ENCODE measurements at regions not wholly inside any gene's neighbourhood (a gene's known extent, or its start where the extent isn't known, plus 50 kb on each side); places are given as distances from the start of the nearest gene placed in this dataset.

GRCh38 chr5:167652690-167653089 is 638.8 kb upstream of the WWC1 start:
- TF ChIP-seq CTCF (IDR thresholded peaks at IDR 0.05): no peak

GRCh38 chr5:167653645-167654106 is 637.8 kb upstream of the WWC1 start:
- no peak for TF ChIP-seq CTCF (IDR thresholded peaks at IDR 0.05)

GRCh38 chr5:167657016-167657415 is 634.4 kb upstream of the WWC1 start:
- TF ChIP-seq CTCF (IDR thresholded peaks at IDR 0.05): no peak

- TF ChIP-seq CTCF (IDR thresholded peaks at IDR 0.05): no peak
These were observed 632.6 kb upstream of the WWC1 start for GRCh38 chr5:167658889-167659288.

- no peak for TF ChIP-seq CTCF (IDR thresholded peaks at IDR 0.05)
These were observed 629.8 kb upstream of the WWC1 start for GRCh38 chr5:167661605-167662004.

GRCh38 chr5:167664222-167664804 is 627.1 kb upstream of the WWC1 start:
- TF ChIP-seq CTCF (IDR thresholded peaks at IDR 0.05): no peak

- no peak for TF ChIP-seq CTCF (IDR thresholded peaks at IDR 0.05)
These were observed 625.5 kb upstream of the WWC1 start for GRCh38 chr5:167665841-167666375.

GRCh38 chr5:167671176-167671575 is 620.3 kb upstream of the WWC1 start:
- TF ChIP-seq CTCF (IDR thresholded peaks at IDR 0.05): no peak

Measured in LNCAP (cell line).